ENCODE measurements at regions not wholly inside any gene's neighbourhood (a gene's known extent, or its start where the extent isn't known, plus 50 kb on each side); places are given as distances from the start of the nearest gene placed in this dataset.

GRCh38 chr9:30198463-30199309 is 2185.8 kb upstream of the ACO1 start:
- H3K36me3 ChIP-seq = no peaks in the 10 kb centered on the region
- no peaks in the 10 kb centered on the region for H3K27me3 ChIP-seq
- no peaks in the 10 kb centered on the region for H3K9me3 ChIP-seq
- DNase-seq = no peak
- no peak overlapping the region for H3K4me3 ChIP-seq
- no peak for ATAC-seq
- TF ChIP-seq, protein P1, sequence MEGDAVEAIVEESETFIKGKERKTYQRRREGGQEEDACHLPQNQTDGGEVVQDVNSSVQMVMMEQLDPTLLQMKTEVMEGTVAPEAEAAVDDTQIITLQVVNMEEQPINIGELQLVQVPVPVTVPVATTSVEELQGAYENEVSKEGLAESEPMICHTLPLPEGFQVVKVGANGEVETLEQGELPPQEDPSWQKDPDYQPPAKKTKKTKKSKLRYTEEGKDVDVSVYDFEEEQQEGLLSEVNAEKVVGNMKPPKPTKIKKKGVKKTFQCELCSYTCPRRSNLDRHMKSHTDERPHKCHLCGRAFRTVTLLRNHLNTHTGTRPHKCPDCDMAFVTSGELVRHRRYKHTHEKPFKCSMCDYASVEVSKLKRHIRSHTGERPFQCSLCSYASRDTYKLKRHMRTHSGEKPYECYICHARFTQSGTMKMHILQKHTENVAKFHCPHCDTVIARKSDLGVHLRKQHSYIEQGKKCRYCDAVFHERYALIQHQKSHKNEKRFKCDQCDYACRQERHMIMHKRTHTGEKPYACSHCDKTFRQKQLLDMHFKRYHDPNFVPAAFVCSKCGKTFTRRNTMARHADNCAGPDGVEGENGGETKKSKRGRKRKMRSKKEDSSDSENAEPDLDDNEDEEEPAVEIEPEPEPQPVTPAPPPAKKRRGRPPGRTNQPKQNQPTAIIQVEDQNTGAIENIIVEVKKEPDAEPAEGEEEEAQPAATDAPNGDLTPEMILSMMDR (IDR thresholded peaks at IDR 0.05) = no peak
- H3K27ac ChIP-seq = no peak overlapping the region
- intact Hi-C loops (cut with DNase I) = no loop called here
- WGBS (ENCODE audit: insufficient coverage, low coverage, low lambda C conversion rate, missing lambda C conversion rate) = 53% methylated on average over 8 of the region's 24 CpGs
- no peaks in the 10 kb centered on the region for H3K4me1 ChIP-seq

DNA sequence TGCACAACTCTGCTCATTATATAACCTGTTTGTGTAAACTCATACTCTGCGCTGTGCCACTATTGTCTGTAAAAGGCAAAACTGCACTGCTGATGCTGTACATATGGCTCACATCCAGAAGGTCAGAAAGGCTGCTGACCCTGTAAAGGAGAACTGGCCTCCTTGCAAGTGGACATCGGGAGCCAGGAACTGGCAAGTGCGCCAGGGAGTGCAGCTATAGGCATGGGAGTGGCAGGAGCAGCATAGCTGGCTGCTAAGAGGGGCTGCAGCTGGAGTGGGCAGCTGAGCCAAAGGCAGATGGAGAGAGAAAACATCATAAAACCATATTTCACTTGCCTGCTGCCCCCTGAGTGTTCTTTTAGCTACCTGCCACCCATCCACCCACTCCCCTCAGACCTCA is 2183.4 kb upstream of the ACO1 start:
- Histone ChIP-seq H3K4me1 (no peaks in the 10 kb centered on the region), H3K36me3 (no peaks in the 10 kb centered on the region), H3K9me3 (no peaks in the 10 kb centered on the region), H3K4me3 (no peak overlapping the region), H3K27me3 (no peaks in the 10 kb centered on the region), H3K27ac (no peak overlapping the region)
- WGBS (ENCODE audit: insufficient coverage, low coverage, low lambda C conversion rate, missing lambda C conversion rate) = no CpG with 5 or more reads among the region's 3 CpGs
- TF ChIP-seq POLR2A (IDR thresholded peaks at IDR 0.05) = no peak
- TF ChIP-seq, protein P1 (IDR thresholded peaks at IDR 0.05) = no peak
- ATAC-seq (no peak), DNase-seq (no peak)
- intact Hi-C loops (cut with DNase I) = no loop called here

GRCh38 chr9:30235068-30235467 is 2149.4 kb upstream of the ACO1 start:
- 41% methylated on average over 4 of the region's 4 CpGs for WGBS (ENCODE audit: insufficient coverage, low coverage, low lambda C conversion rate, missing lambda C conversion rate)

GRCh38 chr9:30235564-30235963 is 2148.9 kb upstream of the ACO1 start:
- H3K4me3 ChIP-seq = no peak overlapping the region
- no peak for DNase-seq
- H3K4me1 ChIP-seq = no peaks in the 10 kb centered on the region
- no peaks in the 10 kb centered on the region for H3K9me3 ChIP-seq
- intact Hi-C loops (cut with DNase I) = no loop called here
- TF ChIP-seq, protein P1 (IDR thresholded peaks at IDR 0.05) = no peak
- TF ChIP-seq POLR2A (IDR thresholded peaks at IDR 0.05) = no peak
- no peak overlapping the region for H3K27ac ChIP-seq
- ATAC-seq = no peak
- 45% methylated on average over 2 of the region's 2 CpGs for WGBS (ENCODE audit: insufficient coverage, low coverage, low lambda C conversion rate, missing lambda C conversion rate)
- H3K27me3 ChIP-seq = no peaks in the 10 kb centered on the region
- no peaks in the 10 kb centered on the region for H3K36me3 ChIP-seq

More at GRCh38 chr9:30235068-30235467, 2149.4 kb upstream of the ACO1 start:
- no peak for DNase-seq
- Histone ChIP-seq H3K36me3 (no peaks in the 10 kb centered on the region), H3K4me3 (no peak overlapping the region), H3K27me3 (no peaks in the 10 kb centered on the region), H3K4me1 (no peaks in the 10 kb centered on the region), H3K9me3 (no peaks in the 10 kb centered on the region), H3K27ac (no peak overlapping the region)
- intact Hi-C loops (cut with DNase I) = no loop called here
- no peak for TF ChIP-seq POLR2A (IDR thresholded peaks at IDR 0.05)
- ATAC-seq = no peak

GRCh38 chr9:30239878-30240277 is 2144.6 kb upstream of the ACO1 start:
- intact Hi-C loops (cut with DNase I) = no loop called here
- no peaks in the 10 kb centered on the region for H3K27me3 ChIP-seq
- no peaks in the 10 kb centered on the region for H3K9me3 ChIP-seq
- TF ChIP-seq, protein P1 (IDR thresholded peaks at IDR 0.05) = no peak
- TF ChIP-seq POLR2A (IDR thresholded peaks at IDR 0.05) = no peak
- no peak overlapping the region for H3K4me3 ChIP-seq
- WGBS (ENCODE audit: insufficient coverage, low coverage, low lambda C conversion rate, missing lambda C conversion rate) = 27% methylated on average over 2 of the region's 2 CpGs
- no peaks in the 10 kb centered on the region for H3K4me1 ChIP-seq
- H3K36me3 ChIP-seq = no peaks in the 10 kb centered on the region
- DNase-seq (no peak), ATAC-seq (no peak)
- H3K27ac ChIP-seq = no peak overlapping the region

Measured in right lobe of liver (tissue), 6 donors.